AML-193 (cell line): ENCODE measurements at regions not wholly inside any gene's neighbourhood (a gene's known extent, or its start where the extent isn't known, plus 50 kb on each side); places are given as distances from the start of the nearest gene placed in this dataset.

ENCODE experiments used
- DNase-seq, 2 experiments: peaks; one replicate each; lab custom pipeline; 2025; lab: John Stamatoyannopoulos, UW

- DNase-seq, result no peak
Observed at GRCh38 chr14:53896726-53897125, 59.9 kb downstream of the BMP4 start.

- DNase-seq, result no peak
Observed at GRCh38 chr14:53894456-53894855, 62.2 kb downstream of the BMP4 start.

GRCh38 chr14:53893374-53893773 lies 63.3 kb downstream of the BMP4 start:
- DNase-seq, result no peak

- no peak for DNase-seq
Observed at GRCh38 chr14:53890611-53891101, 66.0 kb downstream of the BMP4 start.

GRCh38 chr14:53888535-53889386 lies 67.9 kb downstream of the BMP4 start:
- DNase-seq, result no peak

- DNase-seq, result no peak
Observed at GRCh38 chr14:53885136-53885640, 71.4 kb downstream of the BMP4 start.

- DNase-seq, result no peak
Observed at GRCh38 chr14:53884601-53885000, 72.0 kb downstream of the BMP4 start.

- no peak for DNase-seq
Observed at GRCh38 chr14:53883739-53884138, 72.9 kb downstream of the BMP4 start.

- DNase-seq, result no peak
Observed at GRCh38 chr14:53882684-53883083, 73.9 kb downstream of the BMP4 start.

- no peak for DNase-seq
Observed at GRCh38 chr14:53881921-53882320, 74.7 kb downstream of the BMP4 start.

GRCh38 chr14:53881161-53881871 lies 75.3 kb downstream of the BMP4 start:
- DNase-seq, result no peak

- no peak for DNase-seq
Observed at GRCh38 chr14:53880761-53881160, 75.9 kb downstream of the BMP4 start.

GRCh38 chr14:53879747-53880146 lies 76.9 kb downstream of the BMP4 start:
- no peak for DNase-seq

GRCh38 chr14:53879022-53879686 lies 77.5 kb downstream of the BMP4 start:
- DNase-seq, result no peak

GRCh38 chr14:53875324-53875897 lies 81.2 kb downstream of the BMP4 start:
- DNase-seq, result no peak

- DNase-seq, result no peak
Observed at GRCh38 chr14:53874704-53875103, 81.9 kb downstream of the BMP4 start.

- DNase-seq, result no peak
Observed at GRCh38 chr14:53872681-53873089, 83.9 kb downstream of the BMP4 start.

- no peak for DNase-seq
Observed at GRCh38 chr14:53871951-53872350, 84.7 kb downstream of the BMP4 start.

GRCh38 chr14:53871011-53871410 lies 85.6 kb downstream of the BMP4 start:
- no peak for DNase-seq

GRCh38 chr14:53865711-53866110 lies 90.9 kb downstream of the BMP4 start:
- DNase-seq, result no peak

- no peak for DNase-seq
Observed at GRCh38 chr14:53861781-53862180, 94.8 kb downstream of the BMP4 start.

GRCh38 chr14:53858345-53858684 lies 98.3 kb downstream of the BMP4 start:
- DNase-seq, result no peak
